Endodermal cell (in vitro differentiated cells): ENCODE measurements at regions not wholly inside any gene's neighbourhood (a gene's known extent, or its start where the extent isn't known, plus 50 kb on each side); places are given as distances from the start of the nearest gene placed in this dataset.

Source experiments
- DNase-seq: peaks from one replicate; pipeline ENCODE4 v3.0.0-alpha.2; 2017
- H3K27ac ChIP-seq: 2 replicates; pipeline ENCODE4 v1.5.1; 2013; ENCODE audit warnings: mild to moderate bottlenecking, low read depth, low read length, moderate library complexity
- H3K27me3 ChIP-seq: 2 replicates; pipeline ENCODE4 v1.6.1; 2013; ENCODE audit warnings: mild to moderate bottlenecking, low read length, moderate library complexity; ENCODE audit not compliant: insufficient read depth, control insufficient read depth, poor library complexity, severe bottlenecking
- H3K36me3 ChIP-seq: 2 replicates; pipeline ENCODE4 v1.7.0; 2013; ENCODE audit warnings: mild to moderate bottlenecking, low read length, moderate library complexity; ENCODE audit not compliant: control insufficient read depth, insufficient read depth
- H3K4me1 ChIP-seq: one replicate; pipeline ENCODE4 v1.7.0; 2013; ENCODE audit warnings: low read length; ENCODE audit not compliant: control insufficient read depth, insufficient read depth
- H3K4me3 ChIP-seq: 2 replicates; pipeline ENCODE4 v1.5.1; 2013; ENCODE audit warnings: mild to moderate bottlenecking, low read length, moderate library complexity
- H3K9ac ChIP-seq: 2 replicates; pipeline ENCODE4 v1.6.1; 2013; ENCODE audit warnings: mild to moderate bottlenecking, low read length, moderate library complexity; ENCODE audit not compliant: poor library complexity, severe bottlenecking; ENCODE audit errors: extremely low read depth
- H3K9me3 ChIP-seq: 2 replicates; pipeline ENCODE4 v1.6.1; 2013; ENCODE audit warnings: mild to moderate bottlenecking, low read length, moderate library complexity; ENCODE audit not compliant: control insufficient read depth
- H3K27ac Mint-ChIP-seq: 2 replicates; pipeline ENCODE4 v1.8.0; 2020; ENCODE audit warnings: mixed read lengths
- H3K27me3 Mint-ChIP-seq: 2 replicates; pipeline ENCODE4 v1.8.0; 2021; ENCODE audit warnings: mild to moderate bottlenecking, mixed read lengths; ENCODE audit not compliant: insufficient read depth
- H3K36me3 Mint-ChIP-seq: 2 replicates; pipeline ENCODE4 v1.8.0; 2020; ENCODE audit warnings: low read depth, mixed read lengths
- H3K4me1 Mint-ChIP-seq: 2 replicates; pipeline ENCODE4 v1.8.0; 2020; ENCODE audit warnings: mixed read lengths
- H3K4me3 Mint-ChIP-seq: 2 replicates; pipeline ENCODE4 v1.8.0; 2020; ENCODE audit warnings: mild to moderate bottlenecking, moderate library complexity, mixed read lengths
- H3K9me3 Mint-ChIP-seq: 2 replicates; pipeline ENCODE4 v1.8.0; 2020; ENCODE audit warnings: mild to moderate bottlenecking, mixed read lengths
- WGBS, 2 experiments: methylation state at CpG; one replicate each; pipeline versions ENCODE4 v1.1.5 to v1.1.7; 2013; ENCODE audit warnings: missing lambda C conversion rate in 2 of 2, mixed read lengths in 1 of 2; ENCODE audit not compliant: insufficient coverage in 1 of 2, insufficient read length in 1 of 2; 5-methylcytosine and 5-hydroxymethylcytosine counted together
- TF ChIP-seq, protein P1 (sequence below): fragments of 200-600 bp; sonication (generic); conservative IDR thresholded peaks from 2 replicates; pipeline ENCODE4 v1.5.0; 2021; ENCODE audit warnings: antibody characterized with exemption, mild to moderate bottlenecking

DNA sequence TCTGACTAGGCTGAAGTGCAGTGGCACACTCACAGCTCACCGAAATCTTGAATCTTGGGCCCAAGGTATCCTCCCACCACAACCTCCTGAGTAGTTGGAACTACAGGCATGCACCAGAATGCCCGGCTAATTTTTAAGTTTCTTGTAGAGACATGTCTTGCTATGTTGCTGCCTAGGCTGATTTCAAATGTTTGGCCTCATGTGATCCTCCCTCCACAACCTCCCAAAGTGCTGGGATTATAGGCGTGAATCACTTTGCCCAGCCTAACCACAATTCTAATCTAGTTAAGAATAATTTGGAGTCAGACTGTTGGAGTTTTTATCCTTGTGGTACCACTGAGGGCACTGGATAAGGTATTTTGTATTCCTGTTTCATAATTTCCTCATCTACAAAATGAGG lies 317.5 kb upstream of the AGA start:
- H3K4me3 Mint-ChIP-seq = no peak overlapping the region
- no peak for DNase-seq
- TF ChIP-seq, protein P1, sequence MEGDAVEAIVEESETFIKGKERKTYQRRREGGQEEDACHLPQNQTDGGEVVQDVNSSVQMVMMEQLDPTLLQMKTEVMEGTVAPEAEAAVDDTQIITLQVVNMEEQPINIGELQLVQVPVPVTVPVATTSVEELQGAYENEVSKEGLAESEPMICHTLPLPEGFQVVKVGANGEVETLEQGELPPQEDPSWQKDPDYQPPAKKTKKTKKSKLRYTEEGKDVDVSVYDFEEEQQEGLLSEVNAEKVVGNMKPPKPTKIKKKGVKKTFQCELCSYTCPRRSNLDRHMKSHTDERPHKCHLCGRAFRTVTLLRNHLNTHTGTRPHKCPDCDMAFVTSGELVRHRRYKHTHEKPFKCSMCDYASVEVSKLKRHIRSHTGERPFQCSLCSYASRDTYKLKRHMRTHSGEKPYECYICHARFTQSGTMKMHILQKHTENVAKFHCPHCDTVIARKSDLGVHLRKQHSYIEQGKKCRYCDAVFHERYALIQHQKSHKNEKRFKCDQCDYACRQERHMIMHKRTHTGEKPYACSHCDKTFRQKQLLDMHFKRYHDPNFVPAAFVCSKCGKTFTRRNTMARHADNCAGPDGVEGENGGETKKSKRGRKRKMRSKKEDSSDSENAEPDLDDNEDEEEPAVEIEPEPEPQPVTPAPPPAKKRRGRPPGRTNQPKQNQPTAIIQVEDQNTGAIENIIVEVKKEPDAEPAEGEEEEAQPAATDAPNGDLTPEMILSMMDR = no peak

DNA sequence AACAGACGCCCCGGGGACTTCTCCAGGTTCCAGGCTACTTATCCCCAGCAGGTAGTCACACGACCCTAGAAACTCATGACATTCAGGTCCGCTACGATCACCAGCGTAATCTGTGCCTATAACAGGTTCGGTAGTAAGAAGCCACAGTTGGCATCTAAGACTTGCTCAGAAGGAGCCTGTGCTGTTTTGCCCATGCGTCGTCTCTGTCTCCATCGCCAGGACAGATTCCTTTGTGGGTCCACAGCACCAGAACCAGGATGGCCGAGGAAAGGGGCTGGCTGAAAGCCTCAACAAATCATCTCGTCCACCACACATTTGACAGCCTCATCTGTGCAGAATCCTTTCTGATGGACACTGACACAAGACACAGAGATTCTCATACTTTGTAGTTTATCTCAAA lies 319.5 kb upstream of the AGA start:
- Histone ChIP-seq H3K36me3 (no peaks in the 10 kb centered on the region), H3K27ac (no peak overlapping the region), H3K9me3 (no peaks in the 10 kb centered on the region), H3K27me3 (no peaks in the 10 kb centered on the region), H3K4me3 (no peak overlapping the region), H3K9ac (no peak overlapping the region), H3K4me1 (no peaks in the 10 kb centered on the region)
- H3K4me1 Mint-ChIP-seq = no peaks in the 10 kb centered on the region
- TF ChIP-seq, protein P1 = no peak
- H3K36me3 Mint-ChIP-seq = no peaks in the 10 kb centered on the region
- H3K27ac Mint-ChIP-seq = no peak overlapping the region
- H3K27me3 Mint-ChIP-seq = no peaks in the 10 kb centered on the region
- H3K9me3 Mint-ChIP-seq = no peaks in the 10 kb centered on the region
- DNase-seq = no peak
- 93 to 96% methylated on average over 12 of the region's 12 CpGs for WGBS, 2 experiments
- H3K4me3 Mint-ChIP-seq = no peak overlapping the region

More for the DNA sequence above, 317.5 kb upstream of the AGA start:
- Histone ChIP-seq H3K9me3 (no peaks in the 10 kb centered on the region), H3K4me3 (no peak overlapping the region), H3K36me3 (no peaks in the 10 kb centered on the region), H3K9ac (no peak overlapping the region), H3K27ac (no peak overlapping the region), H3K4me1 (no peaks in the 10 kb centered on the region), H3K27me3 (no peaks in the 10 kb centered on the region)
- H3K36me3 Mint-ChIP-seq = no peaks in the 10 kb centered on the region
- no peaks in the 10 kb centered on the region for H3K27me3 Mint-ChIP-seq
- H3K9me3 Mint-ChIP-seq = no peaks in the 10 kb centered on the region
- peaks cover 4% of the 10 kb centered on the region for H3K4me1 Mint-ChIP-seq
- H3K27ac Mint-ChIP-seq = no peak overlapping the region
- 99 to 100% methylated on average over 1 to 3 of the region's 3 CpGs for WGBS, 2 experiments

DNA sequence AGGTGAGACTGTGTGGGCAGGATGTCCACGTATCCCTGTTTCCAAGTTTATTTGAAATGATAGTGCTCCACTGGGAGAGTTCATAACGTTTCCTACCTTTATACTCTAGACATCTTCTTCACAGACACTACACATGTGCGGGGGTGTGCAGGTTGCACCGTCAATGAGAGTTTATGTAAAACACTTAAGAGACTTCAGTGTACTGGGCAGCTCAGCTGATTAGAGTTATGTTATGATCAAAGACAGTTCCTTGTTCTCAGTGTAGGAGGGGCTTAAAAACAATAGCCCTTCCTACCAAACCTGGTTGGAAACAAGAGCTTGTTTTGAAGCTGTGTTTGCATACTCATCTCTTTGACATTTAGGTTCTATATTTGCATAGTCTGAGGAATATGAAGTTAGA lies 326.9 kb upstream of the AGA start:
- Mint-ChIP-seq H3K4me1 (peaks cover 3% of the 10 kb centered on the region), H3K4me3 (no peak overlapping the region), H3K27ac (no peak overlapping the region), H3K36me3 (no peaks in the 10 kb centered on the region), H3K9me3 (no peaks in the 10 kb centered on the region), H3K27me3 (no peaks in the 10 kb centered on the region)
- no peaks in the 10 kb centered on the region for H3K27me3 ChIP-seq
- H3K27ac ChIP-seq = no peak overlapping the region
- no peak overlapping the region for H3K4me3 ChIP-seq
- no peaks in the 10 kb centered on the region for H3K9me3 ChIP-seq
- no peak for DNase-seq
- no peaks in the 10 kb centered on the region for H3K4me1 ChIP-seq
- 91 to 100% methylated on average over 1 to 4 of the region's 4 CpGs for WGBS, 2 experiments
- TF ChIP-seq, protein P1 = no peak
- no peaks in the 10 kb centered on the region for H3K36me3 ChIP-seq
- no peak overlapping the region for H3K9ac ChIP-seq
